Mammary epithelial cell (primary cell): ENCODE measurements at regions not wholly inside any gene's neighbourhood (a gene's known extent, or its start where the extent isn't known, plus 50 kb on each side); places are given as distances from the start of the nearest gene placed in this dataset.

Source experiments
- EZH2 ChIP-seq: IDR thresholded peaks from 2 replicates; pipeline ENCODE4 v1.6.1; 2012; ENCODE audit warnings: low read length, inconsistent platforms, borderline replicate concordance
- TF ChIP-seq, protein P1 (sequence below), 2 donors: IDR thresholded peaks in 1 of 2; conservative IDR thresholded peaks in 1 of 2; 2 replicates each; pipeline ENCODE4 v1.5.1; 2011 to 2012; ENCODE audit warnings: inconsistent platforms in 2 of 2, low read length in 2 of 2, mild to moderate bottlenecking in 2 of 2, control low read depth in 1 of 2, low read depth in 1 of 2; ENCODE audit not compliant: insufficient read depth in 1 of 2; ENCODE audit errors: extremely low read depth in 1 of 2

DNA sequence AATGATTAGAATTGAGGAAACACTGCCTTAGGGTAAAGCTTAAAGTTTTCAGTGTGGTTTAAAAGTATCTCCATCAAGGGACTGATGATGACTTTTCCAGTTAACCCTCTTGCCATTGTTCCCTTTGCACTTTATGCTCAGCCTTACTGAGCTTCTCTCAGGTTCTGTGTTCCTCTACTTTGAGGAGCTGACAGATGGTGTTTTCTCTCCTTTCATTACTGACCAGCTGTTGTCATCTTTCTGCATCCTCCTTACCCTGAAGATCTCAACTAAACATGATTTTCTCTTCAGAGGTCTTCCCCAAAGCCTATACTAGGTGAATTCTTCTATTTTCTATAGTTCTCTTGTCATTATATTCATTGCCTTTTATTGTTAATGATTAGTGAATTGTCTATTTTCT, 475.6 kb upstream of the SYNCRIP start:
- TF ChIP-seq, protein P1, sequence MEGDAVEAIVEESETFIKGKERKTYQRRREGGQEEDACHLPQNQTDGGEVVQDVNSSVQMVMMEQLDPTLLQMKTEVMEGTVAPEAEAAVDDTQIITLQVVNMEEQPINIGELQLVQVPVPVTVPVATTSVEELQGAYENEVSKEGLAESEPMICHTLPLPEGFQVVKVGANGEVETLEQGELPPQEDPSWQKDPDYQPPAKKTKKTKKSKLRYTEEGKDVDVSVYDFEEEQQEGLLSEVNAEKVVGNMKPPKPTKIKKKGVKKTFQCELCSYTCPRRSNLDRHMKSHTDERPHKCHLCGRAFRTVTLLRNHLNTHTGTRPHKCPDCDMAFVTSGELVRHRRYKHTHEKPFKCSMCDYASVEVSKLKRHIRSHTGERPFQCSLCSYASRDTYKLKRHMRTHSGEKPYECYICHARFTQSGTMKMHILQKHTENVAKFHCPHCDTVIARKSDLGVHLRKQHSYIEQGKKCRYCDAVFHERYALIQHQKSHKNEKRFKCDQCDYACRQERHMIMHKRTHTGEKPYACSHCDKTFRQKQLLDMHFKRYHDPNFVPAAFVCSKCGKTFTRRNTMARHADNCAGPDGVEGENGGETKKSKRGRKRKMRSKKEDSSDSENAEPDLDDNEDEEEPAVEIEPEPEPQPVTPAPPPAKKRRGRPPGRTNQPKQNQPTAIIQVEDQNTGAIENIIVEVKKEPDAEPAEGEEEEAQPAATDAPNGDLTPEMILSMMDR (conservative IDR thresholded peaks at IDR 0.05 in 1 of 2, IDR thresholded peaks at IDR 0.05 in 1 of 2; ENCODE audit: extremely low read depth in 1 of 2, insufficient read depth in 1 of 2, low read depth in 1 of 2, low read length in 2 of 2) = no peak
- TF ChIP-seq EZH2 = no peak
